PC-3 (cell line): ENCODE measurements at regions not wholly inside any gene's neighbourhood (a gene's known extent, or its start where the extent isn't known, plus 50 kb on each side); places are given as distances from the start of the nearest gene placed in this dataset.

ENCODE experiments used
- EZH2 ChIP-seq: fragments of 300-600 bp; sonication (generic); IDR thresholded peaks from one replicate; pipeline ENCODE4 v1.6.1; 2017; ENCODE audit warnings: antibody characterized with exemption, mild to moderate bottlenecking, low read length; ENCODE audit not compliant: unreplicated experiment
- EZH2phosphoT487 ChIP-seq: fragments of 300-600 bp; sonication (generic); IDR thresholded peaks from 2 replicates; pipeline ENCODE4 v1.6.1; 2018; ENCODE audit warnings: mild to moderate bottlenecking, antibody characterized with exemption, low read length, borderline replicate concordance
- TF ChIP-seq, protein P1 (sequence below): fragments of 300-600 bp; sonication (generic); conservative IDR thresholded peaks from 2 replicates; pipeline ENCODE4 v1.5.1; 2017; ENCODE audit warnings: antibody characterized with exemption, low read depth, mild to moderate bottlenecking, low read length

DNA sequence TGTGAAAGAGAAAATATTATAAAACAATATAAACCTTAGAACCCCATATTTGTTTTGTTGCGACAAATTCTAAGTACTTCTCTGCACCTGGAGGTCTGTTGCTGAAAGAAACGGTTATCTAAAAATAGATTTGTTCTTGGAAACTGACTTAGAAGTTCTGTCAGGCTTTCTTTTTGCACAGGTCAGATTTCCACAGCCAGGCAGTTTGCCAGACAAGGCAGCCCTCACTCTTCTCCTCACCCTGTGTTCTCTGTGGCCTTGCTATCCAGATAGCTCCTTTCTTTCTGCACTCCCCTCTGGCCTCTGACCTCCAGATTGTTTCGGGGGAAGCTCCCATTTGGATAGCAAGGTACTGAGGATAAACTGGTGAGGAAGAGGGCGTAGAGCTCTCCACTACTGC, 413.3 kb upstream of the ONECUT1 start:
- TF ChIP-seq EZH2phosphoT487 = no peak
- TF ChIP-seq EZH2 = no peak
- TF ChIP-seq, protein P1, sequence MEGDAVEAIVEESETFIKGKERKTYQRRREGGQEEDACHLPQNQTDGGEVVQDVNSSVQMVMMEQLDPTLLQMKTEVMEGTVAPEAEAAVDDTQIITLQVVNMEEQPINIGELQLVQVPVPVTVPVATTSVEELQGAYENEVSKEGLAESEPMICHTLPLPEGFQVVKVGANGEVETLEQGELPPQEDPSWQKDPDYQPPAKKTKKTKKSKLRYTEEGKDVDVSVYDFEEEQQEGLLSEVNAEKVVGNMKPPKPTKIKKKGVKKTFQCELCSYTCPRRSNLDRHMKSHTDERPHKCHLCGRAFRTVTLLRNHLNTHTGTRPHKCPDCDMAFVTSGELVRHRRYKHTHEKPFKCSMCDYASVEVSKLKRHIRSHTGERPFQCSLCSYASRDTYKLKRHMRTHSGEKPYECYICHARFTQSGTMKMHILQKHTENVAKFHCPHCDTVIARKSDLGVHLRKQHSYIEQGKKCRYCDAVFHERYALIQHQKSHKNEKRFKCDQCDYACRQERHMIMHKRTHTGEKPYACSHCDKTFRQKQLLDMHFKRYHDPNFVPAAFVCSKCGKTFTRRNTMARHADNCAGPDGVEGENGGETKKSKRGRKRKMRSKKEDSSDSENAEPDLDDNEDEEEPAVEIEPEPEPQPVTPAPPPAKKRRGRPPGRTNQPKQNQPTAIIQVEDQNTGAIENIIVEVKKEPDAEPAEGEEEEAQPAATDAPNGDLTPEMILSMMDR = no peak
